ENCODE measurements at regions not wholly inside any gene's neighbourhood (a gene's known extent, or its start where the extent isn't known, plus 50 kb on each side); places are given as distances from the start of the nearest gene placed in this dataset.
A peak's percentile ranks its signal among the peaks of the same experiment; 100 is the strongest.

- TF ChIP-seq TAF1 (IDR thresholded peaks at IDR 0.05; ENCODE audit: borderline replicate concordance, insufficient read depth, low read length) (no peak), POLR2AphosphoS5 (IDR thresholded peaks at IDR 0.05; ENCODE audit: low read depth, low read length) (no peak), FOXP2 (optimal IDR thresholded peaks at IDR 0.05; ENCODE audit: borderline replicate concordance, extremely low read depth, extremely low read length, insufficient read depth) (no peak)
Observed at GRCh38 chr9:96135076-96135752, 166.8 kb downstream of the HSD17B3 start.

GRCh38 chr9:96133321-96134021 is 168.5 kb downstream of the HSD17B3 start:
- TF ChIP-seq REST (IDR thresholded peaks at IDR 0.05; ENCODE audit: insufficient read depth in 1 of 2, low read depth in 2 of 2, low read length in 2 of 2), result no peak
- peak; percentile 63 for TF ChIP-seq FOXP2 (optimal IDR thresholded peaks at IDR 0.05; ENCODE audit: borderline replicate concordance, extremely low read depth, extremely low read length, insufficient read depth)

- TF ChIP-seq FOXP2 (optimal IDR thresholded peaks at IDR 0.05; ENCODE audit: borderline replicate concordance, extremely low read depth, extremely low read length, insufficient read depth) (no peak), POLR2AphosphoS5 (IDR thresholded peaks at IDR 0.05; ENCODE audit: low read depth, low read length) (no peak), REST (IDR thresholded peaks at IDR 0.05; ENCODE audit: insufficient read depth in 1 of 2, low read depth in 2 of 2, low read length in 2 of 2) (no peak), SIN3A (IDR thresholded peaks at IDR 0.05; ENCODE audit: borderline replicate concordance, insufficient read depth, low read length) (no peak)
Observed at GRCh38 chr9:96131825-96132224, 170.2 kb downstream of the HSD17B3 start.

- TF ChIP-seq POLR2AphosphoS5 (IDR thresholded peaks at IDR 0.05; ENCODE audit: low read depth, low read length) (no peak), SIN3A (IDR thresholded peaks at IDR 0.05; ENCODE audit: borderline replicate concordance, insufficient read depth, low read length) (no peak), FOXP2 (optimal IDR thresholded peaks at IDR 0.05; ENCODE audit: borderline replicate concordance, extremely low read depth, extremely low read length, insufficient read depth) (no peak), REST (IDR thresholded peaks at IDR 0.05; ENCODE audit: insufficient read depth in 1 of 2, low read depth in 2 of 2, low read length in 2 of 2) (no peak), TAF1 (IDR thresholded peaks at IDR 0.05; ENCODE audit: borderline replicate concordance, insufficient read depth, low read length) (no peak)
Observed at GRCh38 chr9:96130970-96131369, 171.0 kb downstream of the HSD17B3 start.

GRCh38 chr9:96129747-96130146 is 172.2 kb downstream of the HSD17B3 start:
- TF ChIP-seq SIN3A (IDR thresholded peaks at IDR 0.05; ENCODE audit: borderline replicate concordance, insufficient read depth, low read length), result no peak
- no peak for TF ChIP-seq TAF1 (IDR thresholded peaks at IDR 0.05; ENCODE audit: borderline replicate concordance, insufficient read depth, low read length)
- no peak for TF ChIP-seq REST (IDR thresholded peaks at IDR 0.05; ENCODE audit: insufficient read depth in 1 of 2, low read depth in 2 of 2, low read length in 2 of 2)
- TF ChIP-seq POLR2AphosphoS5 (IDR thresholded peaks at IDR 0.05; ENCODE audit: low read depth, low read length), result no peak
- TF ChIP-seq FOXP2 (optimal IDR thresholded peaks at IDR 0.05; ENCODE audit: borderline replicate concordance, extremely low read depth, extremely low read length, insufficient read depth), result no peak

Data from PFSK-1 (cell line).